Colonic mucosa (tissue), 4 donors: ENCODE measurements at regions not wholly inside any gene's neighbourhood (a gene's known extent, or its start where the extent isn't known, plus 50 kb on each side); places are given as distances from the start of the nearest gene placed in this dataset.

ENCODE experiments used
- DNase-seq: peaks from one replicate; pipeline ENCODE4 v3.0.0-alpha.2; 2020
- H3K27ac ChIP-seq: fragments of 200-600 bp; one replicate; pipeline ENCODE4 v1.8.0; 2021
- H3K27me3 ChIP-seq: fragments of 200-600 bp; one replicate; pipeline ENCODE4 v1.8.0; 2021
- H3K36me3 ChIP-seq: fragments of 200-600 bp; one replicate; pipeline ENCODE4 v1.8.0; 2021
- H3K4me1 ChIP-seq: fragments of 200-600 bp; one replicate; pipeline ENCODE4 v1.8.0; 2021; ENCODE audit warnings: mild to moderate bottlenecking
- H3K4me3 ChIP-seq: fragments of 200-600 bp; one replicate; pipeline ENCODE4 v1.8.0; 2021
- H3K9ac ChIP-seq, 2 donors: one replicate each; pipeline ENCODE4 v1.7.0; 2013; ENCODE audit warnings: control low read depth in 2 of 2, low read depth in 2 of 2, low read length in 2 of 2
- H3K9me3 ChIP-seq: fragments of 200-600 bp; one replicate; pipeline ENCODE4 v1.8.0; 2021
- CTCF ChIP-seq: fragments of 200-600 bp; IDR thresholded peaks from one replicate; pipeline ENCODE4 v1.8.0; 2022; ENCODE audit warnings: antibody characterized with exemption, mild to moderate bottlenecking
- intact Hi-C: fragments of 100-400 bp; cut with DNase I; formaldehyde crosslinking; loops from one replicate; pipeline ENCODE4 v1.14.1; 2022
- donor health status: healthy.
- donor health status: DM: no; HTN: no; CAD: no.
- donor health status: DM: no; HTN: no; CAD: no.

- H3K4me1 ChIP-seq: no peaks in the 10 kb centered on the region
- no peaks in the 10 kb centered on the region for H3K36me3 ChIP-seq
- H3K9me3 ChIP-seq: no peaks in the 10 kb centered on the region
- no peaks in the 10 kb centered on the region for H3K27me3 ChIP-seq
- intact Hi-C loops: no loop called here
- H3K4me3 ChIP-seq: no peak overlapping the region
- no peak overlapping the region for H3K27ac ChIP-seq
- TF ChIP-seq CTCF: no peak
- H3K9ac ChIP-seq: no peak overlapping the region
- no peak for DNase-seq
These were observed 76.4 kb upstream of the CD55 start for GRCh38 chr1:207245124-207245523.

GRCh38 chr1:207248544-207249198 lies 72.8 kb upstream of the CD55 start:
- H3K27ac ChIP-seq: peak overlapping the region; percentile 2
- intact Hi-C loops: no loop called here
- H3K4me3 ChIP-seq: no peak overlapping the region
- DNase-seq: no peak
- no peak overlapping the region for H3K9ac ChIP-seq
- TF ChIP-seq CTCF: no peak
- no peaks in the 10 kb centered on the region for H3K36me3 ChIP-seq
- H3K27me3 ChIP-seq: no peaks in the 10 kb centered on the region
- H3K4me1 ChIP-seq: no peaks in the 10 kb centered on the region
- no peaks in the 10 kb centered on the region for H3K9me3 ChIP-seq

GRCh38 chr1:207250431-207250830 lies 71.0 kb upstream of the CD55 start:
- no peaks in the 10 kb centered on the region for H3K9me3 ChIP-seq
- no peak overlapping the region for H3K9ac ChIP-seq
- no peaks in the 10 kb centered on the region for H3K4me1 ChIP-seq
- no peaks in the 10 kb centered on the region for H3K27me3 ChIP-seq
- no peak overlapping the region for H3K4me3 ChIP-seq
- no peaks in the 10 kb centered on the region for H3K36me3 ChIP-seq
- no peak for TF ChIP-seq CTCF
- no peak for DNase-seq
- H3K27ac ChIP-seq: no peak overlapping the region
- intact Hi-C loops: loop anchor here (10.0 kb wide), 1 partner anchor 166 kb away; the partner anchor contains the start of gene C4BPB

GRCh38 chr1:207251066-207251465 lies 70.4 kb upstream of the CD55 start:
- H3K36me3 ChIP-seq: no peaks in the 10 kb centered on the region
- no peak for TF ChIP-seq CTCF
- no peaks in the 10 kb centered on the region for H3K4me1 ChIP-seq
- DNase-seq: no peak
- intact Hi-C loops: loop anchor here (10.0 kb wide), 1 partner anchor 166 kb away; the partner anchor contains the start of gene C4BPB
- no peak overlapping the region for H3K27ac ChIP-seq
- no peaks in the 10 kb centered on the region for H3K9me3 ChIP-seq
- no peak overlapping the region for H3K4me3 ChIP-seq
- H3K27me3 ChIP-seq: no peaks in the 10 kb centered on the region
- H3K9ac ChIP-seq: no peak overlapping the region

GRCh38 chr1:207256869-207257268 lies 64.6 kb upstream of the CD55 start:
- Histone ChIP-seq H3K4me1 (no peaks in the 10 kb centered on the region), H3K27ac (no peak overlapping the region), H3K27me3 (no peaks in the 10 kb centered on the region), H3K9me3 (no peaks in the 10 kb centered on the region), H3K36me3 (no peaks in the 10 kb centered on the region), H3K9ac (no peak overlapping the region), H3K4me3 (no peak overlapping the region)
- intact Hi-C loops: loop anchor here (10.0 kb wide), 1 partner anchor 172 kb away; the partner anchor contains the start of gene C4BPB
- no peak for DNase-seq
- no peak for TF ChIP-seq CTCF
